H1 (cell line): ENCODE measurements at regions not wholly inside any gene's neighbourhood (a gene's known extent, or its start where the extent isn't known, plus 50 kb on each side); places are given as distances from the start of the nearest gene placed in this dataset.

Experiments
- GABPA ChIP-seq: IDR thresholded peaks from 2 replicates; pipeline ENCODE4 v1.6.1; 2011; ENCODE audit warnings: mild to moderate bottlenecking, low read length, moderate library complexity, borderline replicate concordance; ENCODE audit not compliant: insufficient read depth
- KDM4A ChIP-seq: IDR thresholded peaks from one replicate; pipeline ENCODE4 v1.7.1; 2012; ENCODE audit warnings: low read depth, mild to moderate bottlenecking, moderate library complexity, low read length, inconsistent platforms; ENCODE audit not compliant: severe bottlenecking
- SIN3A ChIP-seq, 2 experiments: IDR thresholded peaks in 1 of 2; conservative IDR thresholded peaks in 1 of 2; 2 replicates each; pipeline ENCODE4 v1.6.1; 2011 to 2012; ENCODE audit warnings: low read length in 2 of 2, improper control_type of control experiment in 1 of 2, low read depth in 1 of 2, mild to moderate bottlenecking in 1 of 2
- ZNF274 ChIP-seq: IDR thresholded peaks from 2 replicates; pipeline ENCODE4 v1.7.0; 2012; ENCODE audit warnings: low read length, borderline replicate concordance; ENCODE audit errors: extremely low read depth

GRCh38 chr20:55471052-55472006 lies 534.0 kb downstream of the CBLN4 start (continued):
- no peak for TF ChIP-seq KDM4A
- no peak for TF ChIP-seq ZNF274
- TF ChIP-seq GABPA, result no peak
- no peak for TF ChIP-seq SIN3A (conservative IDR thresholded peaks at IDR 0.05 in 1 of 2, IDR thresholded peaks at IDR 0.05 in 1 of 2; ENCODE audit: low read depth in 1 of 2, low read length in 2 of 2)
